B cell (primary cell): ENCODE measurements at regions not wholly inside any gene's neighbourhood (a gene's known extent, or its start where the extent isn't known, plus 50 kb on each side); places are given as distances from the start of the nearest gene placed in this dataset.

Source experiments
- ATAC-seq: fragments of 200-7000 bp; cut with Tn5 transposase; one replicate; pipeline ENCODE4 v1.10.0; 2021; ENCODE audit warnings: low read depth, mild to moderate bottlenecking, moderate number of reproducible peaks, moderate library complexity
- CTCF ChIA-PET: fragments of 350-600 bp; sonication (Branson Sonifier 250); formaldehyde crosslinking; loops from one replicate; lab custom pipeline; 2021; ENCODE audit warnings: antibody characterized with exemption, inconsistent platforms; lab: Charles Lee
- POLR2A ChIA-PET: fragments of 350-600 bp; sonication (Branson Sonifier 250); formaldehyde crosslinking; loops from one replicate; lab custom pipeline; 2021; ENCODE audit warnings: antibody characterized with exemption; lab: Charles Lee
- DNase-seq: peaks from one replicate; pipeline ENCODE4 v3.0.0; 2013
- H2AFZ ChIP-seq: 2 replicates; pipeline ENCODE4 v1.6.1; 2012; ENCODE audit warnings: mild to moderate bottlenecking, low read depth, low read length; ENCODE audit not compliant: insufficient read depth, poor library complexity, severe bottlenecking
- H3K27ac ChIP-seq, 2 donors: 1 replicate in 1 of 2; 2 replicates in 1 of 2; pipeline ENCODE4 v1.5.1; 2012 to 2013; ENCODE audit warnings: low read length in 2 of 2, mild to moderate bottlenecking in 2 of 2, moderate library complexity in 1 of 2
- H3K27me3 ChIP-seq, 4 experiments: fragments of 200-600 bp in 1 of 4; sonication (generic) in 1 of 4; replicated peaks in 1 of 4; 1 replicate in 2 of 4; 2 replicates in 2 of 4; pipeline versions ENCODE4 v1.6.1 to v1.7.0; 2013 to 2016; ENCODE audit warnings: low read length in 3 of 4, mild to moderate bottlenecking in 2 of 4, mixed read lengths in 1 of 4, moderate library complexity in 1 of 4; ENCODE audit not compliant: insufficient read depth in 4 of 4, control insufficient read depth in 3 of 4; ENCODE audit errors: control extremely low read depth in 1 of 4
- H3K36me3 ChIP-seq, 2 experiments: replicated peaks in 1 of 2; 1 replicate in 1 of 2; 2 replicates in 1 of 2; pipeline versions ENCODE4 v1.6.1 to v1.7.1; 2013; ENCODE audit warnings: low read length in 1 of 2; ENCODE audit not compliant: insufficient read depth in 2 of 2, control insufficient read depth in 1 of 2; ENCODE audit errors: control extremely low read depth in 1 of 2, extremely low read depth in 1 of 2
- H3K4me1 ChIP-seq, 2 donors: fragments of 200-600 bp in 1 of 2; sonication (generic) in 1 of 2; 1 replicate in 1 of 2; 2 replicates in 1 of 2; pipeline versions ENCODE4 v1.5.1 to v1.6.1; 2013 to 2017; ENCODE audit warnings: low read length in 2 of 2; ENCODE audit not compliant: control insufficient read depth in 2 of 2, insufficient read depth in 2 of 2
- H3K4me2 ChIP-seq: replicated peaks from 2 replicates; pipeline ENCODE3; 2012; ENCODE audit warnings: mild to moderate bottlenecking, low read depth, low read length; ENCODE audit not compliant: poor library complexity, severe bottlenecking
- H3K4me3 ChIP-seq, 5 experiments: fragments of 200-600 bp in 1 of 5; sonication (generic) in 1 of 5; 1 replicate in 3 of 5; 2 replicates in 2 of 5; pipeline versions ENCODE4 v1.5.1 to v1.7.0; 2011 to 2016; ENCODE audit warnings: low read length in 4 of 5, mild to moderate bottlenecking in 4 of 5, low read depth in 2 of 5, control low read depth in 1 of 5, moderate library complexity in 1 of 5; ENCODE audit not compliant: insufficient read depth in 1 of 5; ENCODE audit errors: control extremely low read depth in 1 of 5, extremely low read depth in 1 of 5
- H3K79me2 ChIP-seq: fragments of 200-600 bp; sonication (generic); one replicate; pipeline ENCODE4 v1.6.0; 2016; ENCODE audit warnings: low read length; ENCODE audit not compliant: control insufficient read depth, insufficient read depth
- H3K9ac ChIP-seq: fragments of 200-600 bp; sonication (generic); 2 replicates; pipeline ENCODE4 v1.6.1; 2017; ENCODE audit warnings: mild to moderate bottlenecking, low read length, moderate library complexity
- H3K9me3 ChIP-seq, 3 donors: one replicate each; pipeline versions ENCODE4 v1.6.1 to v1.7.1; 2013; ENCODE audit warnings: low read length in 2 of 3; ENCODE audit not compliant: control insufficient read depth in 2 of 3, insufficient read depth in 1 of 3; ENCODE audit errors: control extremely low read depth in 1 of 3
- H4K20me1 ChIP-seq: 2 replicates; pipeline ENCODE4 v1.6.0; 2012; ENCODE audit warnings: mild to moderate bottlenecking, low read length; ENCODE audit not compliant: insufficient read depth, control insufficient read depth, poor library complexity, severe bottlenecking
- H3K27ac Mint-ChIP-seq: one replicate; pipeline ENCODE4 v1.8.0; 2021; ENCODE audit warnings: mixed read lengths
- H3K27me3 Mint-ChIP-seq: one replicate; pipeline ENCODE4 v1.8.0; 2021; ENCODE audit warnings: mixed read lengths
- H3K4me1 Mint-ChIP-seq: one replicate; pipeline ENCODE4 v1.8.0; 2021; ENCODE audit warnings: mixed read lengths
- H3K4me3 Mint-ChIP-seq: one replicate; pipeline ENCODE4 v1.8.0; 2021; ENCODE audit warnings: mixed read lengths
- H3K9me3 Mint-ChIP-seq: one replicate; pipeline ENCODE4 v1.8.0; 2022; ENCODE audit warnings: mixed read lengths; ENCODE audit not compliant: insufficient read depth
- EZH2 ChIP-seq: IDR thresholded peaks from 2 replicates; pipeline ENCODE4 v1.6.1; 2012; ENCODE audit warnings: borderline replicate concordance, low read depth, mild to moderate bottlenecking, moderate library complexity, low read length; ENCODE audit not compliant: insufficient read depth, poor library complexity, severe bottlenecking
- WGBS: methylation state at CpG from one replicate; pipeline ENCODE4 v1.1.5; 2013; ENCODE audit warnings: missing lambda C conversion rate; ENCODE audit not compliant: insufficient coverage; 5-methylcytosine and 5-hydroxymethylcytosine counted together
- intact Hi-C: fragments of 100-400 bp; cut with micrococcal nuclease; formaldehyde crosslinking; loops from one replicate; pipeline ENCODE4 v1.10.0; 2022
- TF ChIP-seq, protein P1 (sequence below): fragments of 200-600 bp; IDR thresholded peaks from one replicate; pipeline ENCODE4 v1.8.0; 2022; ENCODE audit warnings: antibody characterized with exemption, mild to moderate bottlenecking

DNA sequence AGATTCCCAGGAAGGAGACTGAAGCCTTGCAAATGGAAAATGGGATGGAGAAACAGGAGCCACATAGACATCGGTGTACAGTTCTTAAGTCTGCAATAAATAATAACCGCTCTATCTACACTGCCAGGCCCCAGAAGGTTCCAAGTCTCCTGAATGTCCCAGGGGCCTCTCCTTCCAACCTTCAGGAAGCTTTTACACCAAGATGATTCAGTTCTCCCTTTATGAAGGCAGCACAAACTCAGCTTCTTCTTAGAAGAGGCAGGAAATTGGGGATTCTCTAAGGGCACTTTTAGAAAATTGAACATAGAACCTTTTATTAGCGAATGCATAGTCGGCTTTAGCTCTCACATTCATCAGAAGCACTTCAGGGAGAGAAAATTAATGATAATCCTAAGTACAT is 130.8 kb upstream of the LYZL1 start:
- Histone ChIP-seq H3K79me2 (no peaks in the 10 kb centered on the region), H3K4me1 (no peaks in the 10 kb centered on the region), H3K27me3 (no peaks in the 10 kb centered on the region), H2AFZ (no peak overlapping the region), H3K27ac (no peak overlapping the region), H3K4me2 (no peak overlapping the region), H3K4me3 (no peak overlapping the region), H3K36me3 (no peaks in the 10 kb centered on the region), H4K20me1 (no peaks in the 10 kb centered on the region), H3K9ac (no peak overlapping the region), H3K9me3 (no peaks in the 10 kb centered on the region)
- H3K9me3 Mint-ChIP-seq = peaks cover 4% of the 10 kb centered on the region
- no peak overlapping the region for H3K27ac Mint-ChIP-seq
- CTCF ChIA-PET = no interaction called here
- ATAC-seq (no peak), DNase-seq (no peak)
- no peaks in the 10 kb centered on the region for H3K4me1 Mint-ChIP-seq
- H3K4me3 Mint-ChIP-seq = no peak overlapping the region
- peaks cover 3% of the 10 kb centered on the region for H3K27me3 Mint-ChIP-seq
- TF ChIP-seq EZH2 = no peak
- TF ChIP-seq, protein P1, sequence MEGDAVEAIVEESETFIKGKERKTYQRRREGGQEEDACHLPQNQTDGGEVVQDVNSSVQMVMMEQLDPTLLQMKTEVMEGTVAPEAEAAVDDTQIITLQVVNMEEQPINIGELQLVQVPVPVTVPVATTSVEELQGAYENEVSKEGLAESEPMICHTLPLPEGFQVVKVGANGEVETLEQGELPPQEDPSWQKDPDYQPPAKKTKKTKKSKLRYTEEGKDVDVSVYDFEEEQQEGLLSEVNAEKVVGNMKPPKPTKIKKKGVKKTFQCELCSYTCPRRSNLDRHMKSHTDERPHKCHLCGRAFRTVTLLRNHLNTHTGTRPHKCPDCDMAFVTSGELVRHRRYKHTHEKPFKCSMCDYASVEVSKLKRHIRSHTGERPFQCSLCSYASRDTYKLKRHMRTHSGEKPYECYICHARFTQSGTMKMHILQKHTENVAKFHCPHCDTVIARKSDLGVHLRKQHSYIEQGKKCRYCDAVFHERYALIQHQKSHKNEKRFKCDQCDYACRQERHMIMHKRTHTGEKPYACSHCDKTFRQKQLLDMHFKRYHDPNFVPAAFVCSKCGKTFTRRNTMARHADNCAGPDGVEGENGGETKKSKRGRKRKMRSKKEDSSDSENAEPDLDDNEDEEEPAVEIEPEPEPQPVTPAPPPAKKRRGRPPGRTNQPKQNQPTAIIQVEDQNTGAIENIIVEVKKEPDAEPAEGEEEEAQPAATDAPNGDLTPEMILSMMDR = no peak
- intact Hi-C loops = no loop called here
- POLR2A ChIA-PET = no interaction called here
- WGBS = 100% methylated on average over 1 of the region's 4 CpGs

DNA sequence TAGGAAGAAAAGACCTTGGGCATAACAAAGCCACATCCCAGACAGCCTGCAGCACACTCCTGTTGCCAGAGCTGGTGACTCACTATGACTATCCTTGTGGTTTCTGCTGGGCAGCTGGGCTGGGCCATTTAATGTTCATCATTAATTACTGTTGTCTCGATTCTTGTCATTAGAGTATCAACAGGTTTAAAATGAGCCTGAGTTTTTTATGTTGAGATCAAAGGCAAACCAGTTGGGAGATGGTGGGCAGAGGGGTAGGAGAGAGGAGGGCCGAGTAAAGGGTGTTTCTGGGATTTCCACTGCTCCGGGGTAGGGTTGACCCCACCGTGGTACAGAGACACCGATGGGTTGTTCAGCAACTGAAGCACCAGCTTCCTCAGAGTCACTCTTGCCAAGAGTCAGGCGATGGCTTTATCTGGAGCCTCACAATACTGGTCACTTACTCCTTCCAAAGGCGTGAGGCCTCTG is 128.7 kb upstream of the LYZL1 start:
- CTCF ChIA-PET = no interaction called here
- POLR2A ChIA-PET = no interaction called here
- DNase-seq = no peak
- Histone ChIP-seq H4K20me1 (no peaks in the 10 kb centered on the region), H3K36me3 (no peaks in the 10 kb centered on the region), H3K9me3 (no peaks in the 10 kb centered on the region), H3K79me2 (no peaks in the 10 kb centered on the region), H3K27ac (no peak overlapping the region), H3K4me2 (no peak overlapping the region), H3K4me3 (no peak overlapping the region), H3K4me1 (no peaks in the 10 kb centered on the region), H2AFZ (no peak overlapping the region), H3K27me3 (no peaks in the 10 kb centered on the region), H3K9ac (no peak overlapping the region)
- TF ChIP-seq EZH2 = no peak
- TF ChIP-seq, protein P1 = no peak
- intact Hi-C loops = no loop called here
- no peak overlapping the region for H3K4me3 Mint-ChIP-seq
- H3K4me1 Mint-ChIP-seq = no peaks in the 10 kb centered on the region
- 50% methylated on average over 1 of the region's 7 CpGs for WGBS
- ATAC-seq = no peak
- H3K27me3 Mint-ChIP-seq = peaks cover 3% of the 10 kb centered on the region
- H3K27ac Mint-ChIP-seq = no peak overlapping the region
- H3K9me3 Mint-ChIP-seq = peaks cover 4% of the 10 kb centered on the region
